OCI-LY7 (cell line): ENCODE measurements at regions not wholly inside any gene's neighbourhood (a gene's known extent, or its start where the extent isn't known, plus 50 kb on each side); places are given as distances from the start of the nearest gene placed in this dataset.

Source experiments
- BruUV-seq: library from RNA; stranded (reverse); fragments of 400-500 nt; replicated peaks from 2 replicates; lab custom pipeline; 2021; lab: Mats Ljungman, UMichigan
- CTCF ChIA-PET: fragments of 300-600 bp; sonication (Branson Sonifier 250); formaldehyde crosslinking; loops from one replicate; lab custom pipeline; 2022; ENCODE audit warnings: antibody characterized with exemption; ENCODE audit not compliant: unreplicated experiment; lab: Charles Lee
- POLR2A ChIA-PET: fragments of 300-600 bp; sonication (Branson Sonifier 250); formaldehyde crosslinking; loops from one replicate; lab custom pipeline; 2022; ENCODE audit warnings: antibody characterized with exemption; lab: Charles Lee
- DNase-seq: peaks from one replicate; pipeline ENCODE4 v3.0.0-alpha.2; 2015; ENCODE audit warnings: low spot score
- H2AFZ ChIP-seq: fragments of 200-600 bp; sonication (generic), shearing (Covaris generic); 2 replicates; pipeline ENCODE4 v1.6.1; 2014; ENCODE audit warnings: mild to moderate bottlenecking, antibody characterized with exemption, low read length, moderate library complexity
- H3K27ac ChIP-seq: fragments of 200-600 bp; sonication (generic); 2 replicates; pipeline ENCODE4 v1.5.1; 2014; ENCODE audit warnings: mixed run types, low read depth, mild to moderate bottlenecking, moderate library complexity, low read length, inconsistent platforms; ENCODE audit not compliant: poor library complexity, severe bottlenecking
- H3K36me3 ChIP-seq: fragments of 200-600 bp; sonication (generic); 2 replicates; pipeline ENCODE4 v1.6.1; 2014; ENCODE audit warnings: mild to moderate bottlenecking, antibody characterized with exemption, low read length, moderate library complexity, mixed read lengths; ENCODE audit not compliant: insufficient read depth
- H3K4me1 ChIP-seq: fragments of 200-600 bp; sonication (generic); 2 replicates; pipeline ENCODE4 v1.5.1; 2014; ENCODE audit warnings: mild to moderate bottlenecking, low read length; ENCODE audit not compliant: insufficient read depth, poor library complexity, severe bottlenecking
- H3K4me2 ChIP-seq: fragments of 200-600 bp; sonication (generic); 2 replicates; pipeline ENCODE4 v1.6.1; 2014; ENCODE audit warnings: mild to moderate bottlenecking, low read length
- H3K4me3 ChIP-seq: fragments of 200-600 bp; sonication (generic); 2 replicates; pipeline ENCODE4 v1.5.1; 2014; ENCODE audit warnings: mild to moderate bottlenecking, low read depth, low read length; ENCODE audit not compliant: poor library complexity, severe bottlenecking
- H3K79me2 ChIP-seq: fragments of 200-600 bp; sonication (generic); 2 replicates; pipeline ENCODE4 v1.6.1; 2016; ENCODE audit warnings: low read depth, mild to moderate bottlenecking, low read length, moderate library complexity, mixed read lengths; ENCODE audit not compliant: insufficient read depth
- H3K9me2 ChIP-seq: fragments of 200-600 bp; sonication (generic); 2 replicates; pipeline ENCODE4 v1.6.1; 2016; ENCODE audit warnings: mild to moderate bottlenecking, low read length, mixed read lengths; ENCODE audit not compliant: insufficient read depth
- H3K9me3 ChIP-seq: fragments of 200-600 bp; sonication (generic); 2 replicates; pipeline ENCODE4 v1.6.1; 2014; ENCODE audit warnings: mild to moderate bottlenecking, mixed run types, low read length, mixed read lengths
- H4K20me1 ChIP-seq: fragments of 200-600 bp; sonication (generic); 2 replicates; pipeline ENCODE4 v1.6.1; 2014; ENCODE audit warnings: mild to moderate bottlenecking, antibody characterized with exemption, low read length, moderate library complexity, mixed read lengths; ENCODE audit not compliant: insufficient read depth
- CTCF ChIP-seq: fragments of 200-600 bp; sonication (generic); conservative IDR thresholded peaks from 2 replicates; pipeline ENCODE4 v1.5.1; 2014; ENCODE audit warnings: mild to moderate bottlenecking, antibody characterized with exemption, low read length, moderate library complexity, mixed read lengths
- EZH2phosphoT487 ChIP-seq: fragments of 200-600 bp; sonication (generic); IDR thresholded peaks from 2 replicates; pipeline ENCODE4 v1.6.1; 2018; ENCODE audit warnings: low read depth, borderline replicate concordance, mild to moderate bottlenecking, mixed run types, antibody characterized with exemption, low read length, moderate library complexity, mixed read lengths
- intact Hi-C: fragments of 100-400 bp; cut with micrococcal nuclease; formaldehyde crosslinking; loops from one replicate; pipeline ENCODE4 v1.10.0; 2022; ENCODE audit not compliant: unreplicated experiment

- H3K9me2 ChIP-seq, result no peaks in the 10 kb centered on the region
- H3K27ac ChIP-seq, result no peak overlapping the region
- H2AFZ ChIP-seq, result no peak overlapping the region
- no peak overlapping the region for H3K4me2 ChIP-seq
- no peak for DNase-seq
- no peak overlapping the region for H3K4me3 ChIP-seq
- POLR2A ChIA-PET, result interaction anchor here (0.6 kb wide), 1 partner anchor 530 kb away, joined by 4 read pairs; no protein-coding TSS in a partner anchor
- H3K9me3 ChIP-seq, result no peaks in the 10 kb centered on the region
- no peaks in the 10 kb centered on the region for H3K79me2 ChIP-seq
- TF ChIP-seq EZH2phosphoT487 (no peak), CTCF (no peak)
- peaks cover 9% of the 10 kb centered on the region for H3K4me1 ChIP-seq
- BruUV-seq, result no TSS peak
- intact Hi-C loops, result no loop called here
- H3K36me3 ChIP-seq, result no peaks in the 10 kb centered on the region
- no peaks in the 10 kb centered on the region for H4K20me1 ChIP-seq
- CTCF ChIA-PET, result no interaction called here
These were observed 59.1 kb upstream of the CCN6 start for GRCh38 chr6:111994791-111995190.

GRCh38 chr6:111995404-111995803 lies 58.5 kb upstream of the CCN6 start:
- intact Hi-C loops, result no loop called here
- no TSS peak for BruUV-seq
- Histone ChIP-seq H3K4me1 (peaks cover 3% of the 10 kb centered on the region), H3K79me2 (no peaks in the 10 kb centered on the region), H3K9me3 (no peaks in the 10 kb centered on the region), H3K9me2 (no peaks in the 10 kb centered on the region), H4K20me1 (no peaks in the 10 kb centered on the region), H3K4me2 (no peak overlapping the region), H3K36me3 (no peaks in the 10 kb centered on the region), H3K4me3 (no peak overlapping the region), H2AFZ (no peak overlapping the region), H3K27ac (no peak overlapping the region)
- CTCF ChIA-PET, result no interaction called here
- TF ChIP-seq EZH2phosphoT487 (no peak), CTCF (no peak)
- POLR2A ChIA-PET, result no interaction called here
- DNase-seq, result no peak

- H3K36me3 ChIP-seq, result no peaks in the 10 kb centered on the region
- CTCF ChIA-PET, result no interaction called here
- no peak overlapping the region for H2AFZ ChIP-seq
- H3K27ac ChIP-seq, result no peak overlapping the region
- H3K79me2 ChIP-seq, result no peaks in the 10 kb centered on the region
- DNase-seq, result no peak
- no peaks in the 10 kb centered on the region for H3K9me2 ChIP-seq
- H4K20me1 ChIP-seq, result no peaks in the 10 kb centered on the region
- no peak for TF ChIP-seq CTCF
- TF ChIP-seq EZH2phosphoT487, result no peak
- intact Hi-C loops, result loop anchor here (2.0 kb wide), 1 partner anchor 124 kb away; the partner anchor contains the start of gene FYN
- no TSS peak for BruUV-seq
- H3K4me3 ChIP-seq, result no peak overlapping the region
- POLR2A ChIA-PET, result no interaction called here
- no peaks in the 10 kb centered on the region for H3K9me3 ChIP-seq
- H3K4me2 ChIP-seq, result peak overlapping the region; percentile 44
- no peaks in the 10 kb centered on the region for H3K4me1 ChIP-seq
These were observed 57.6 kb upstream of the CCN6 start for GRCh38 chr6:111996144-111996865.
